B cell (primary cell): ENCODE measurements at regions not wholly inside any gene's neighbourhood (a gene's known extent, or its start where the extent isn't known, plus 50 kb on each side); places are given as distances from the start of the nearest gene placed in this dataset.

ENCODE experiments used
- ATAC-seq: fragments of 200-7000 bp; cut with Tn5 transposase; one replicate; pipeline ENCODE4 v1.10.0; 2021; ENCODE audit warnings: low read depth, mild to moderate bottlenecking, moderate number of reproducible peaks, moderate library complexity
- CTCF ChIA-PET: fragments of 350-600 bp; sonication (Branson Sonifier 250); formaldehyde crosslinking; loops from one replicate; lab custom pipeline; 2021; ENCODE audit warnings: antibody characterized with exemption, inconsistent platforms; lab: Charles Lee
- POLR2A ChIA-PET: fragments of 350-600 bp; sonication (Branson Sonifier 250); formaldehyde crosslinking; loops from one replicate; lab custom pipeline; 2021; ENCODE audit warnings: antibody characterized with exemption; lab: Charles Lee
- DNase-seq: peaks from one replicate; pipeline ENCODE4 v3.0.0; 2013
- H2AFZ ChIP-seq: 2 replicates; pipeline ENCODE4 v1.6.1; 2012; ENCODE audit warnings: mild to moderate bottlenecking, low read depth, low read length; ENCODE audit not compliant: insufficient read depth, poor library complexity, severe bottlenecking
- H3K27ac ChIP-seq, 2 donors: 1 replicate in 1 of 2; 2 replicates in 1 of 2; pipeline ENCODE4 v1.5.1; 2012 to 2013; ENCODE audit warnings: low read length in 2 of 2, mild to moderate bottlenecking in 2 of 2, moderate library complexity in 1 of 2
- H3K27me3 ChIP-seq, 4 experiments: fragments of 200-600 bp in 1 of 4; sonication (generic) in 1 of 4; replicated peaks in 1 of 4; 1 replicate in 2 of 4; 2 replicates in 2 of 4; pipeline versions ENCODE4 v1.6.1 to v1.7.0; 2013 to 2016; ENCODE audit warnings: low read length in 3 of 4, mild to moderate bottlenecking in 2 of 4, mixed read lengths in 1 of 4, moderate library complexity in 1 of 4; ENCODE audit not compliant: insufficient read depth in 4 of 4, control insufficient read depth in 3 of 4; ENCODE audit errors: control extremely low read depth in 1 of 4
- H3K36me3 ChIP-seq, 2 experiments: replicated peaks in 1 of 2; 1 replicate in 1 of 2; 2 replicates in 1 of 2; pipeline versions ENCODE4 v1.6.1 to v1.7.1; 2013; ENCODE audit warnings: low read length in 1 of 2; ENCODE audit not compliant: insufficient read depth in 2 of 2, control insufficient read depth in 1 of 2; ENCODE audit errors: control extremely low read depth in 1 of 2, extremely low read depth in 1 of 2
- H3K4me1 ChIP-seq, 2 donors: fragments of 200-600 bp in 1 of 2; sonication (generic) in 1 of 2; 1 replicate in 1 of 2; 2 replicates in 1 of 2; pipeline versions ENCODE4 v1.5.1 to v1.6.1; 2013 to 2017; ENCODE audit warnings: low read length in 2 of 2; ENCODE audit not compliant: control insufficient read depth in 2 of 2, insufficient read depth in 2 of 2
- H3K4me2 ChIP-seq: replicated peaks from 2 replicates; pipeline ENCODE3; 2012; ENCODE audit warnings: mild to moderate bottlenecking, low read depth, low read length; ENCODE audit not compliant: poor library complexity, severe bottlenecking
- H3K4me3 ChIP-seq, 5 experiments: fragments of 200-600 bp in 1 of 5; sonication (generic) in 1 of 5; 1 replicate in 3 of 5; 2 replicates in 2 of 5; pipeline versions ENCODE4 v1.5.1 to v1.7.0; 2011 to 2016; ENCODE audit warnings: low read length in 4 of 5, mild to moderate bottlenecking in 4 of 5, low read depth in 2 of 5, control low read depth in 1 of 5, moderate library complexity in 1 of 5; ENCODE audit not compliant: insufficient read depth in 1 of 5; ENCODE audit errors: control extremely low read depth in 1 of 5, extremely low read depth in 1 of 5
- H3K79me2 ChIP-seq: fragments of 200-600 bp; sonication (generic); one replicate; pipeline ENCODE4 v1.6.0; 2016; ENCODE audit warnings: low read length; ENCODE audit not compliant: control insufficient read depth, insufficient read depth
- H3K9ac ChIP-seq: fragments of 200-600 bp; sonication (generic); 2 replicates; pipeline ENCODE4 v1.6.1; 2017; ENCODE audit warnings: mild to moderate bottlenecking, low read length, moderate library complexity
- H3K9me3 ChIP-seq, 3 donors: one replicate each; pipeline versions ENCODE4 v1.6.1 to v1.7.1; 2013; ENCODE audit warnings: low read length in 2 of 3; ENCODE audit not compliant: control insufficient read depth in 2 of 3, insufficient read depth in 1 of 3; ENCODE audit errors: control extremely low read depth in 1 of 3
- H4K20me1 ChIP-seq: 2 replicates; pipeline ENCODE4 v1.6.0; 2012; ENCODE audit warnings: mild to moderate bottlenecking, low read length; ENCODE audit not compliant: insufficient read depth, control insufficient read depth, poor library complexity, severe bottlenecking
- H3K27ac Mint-ChIP-seq: one replicate; pipeline ENCODE4 v1.8.0; 2021; ENCODE audit warnings: mixed read lengths
- H3K27me3 Mint-ChIP-seq: one replicate; pipeline ENCODE4 v1.8.0; 2021; ENCODE audit warnings: mixed read lengths
- H3K4me1 Mint-ChIP-seq: one replicate; pipeline ENCODE4 v1.8.0; 2021; ENCODE audit warnings: mixed read lengths
- H3K4me3 Mint-ChIP-seq: one replicate; pipeline ENCODE4 v1.8.0; 2021; ENCODE audit warnings: mixed read lengths
- H3K9me3 Mint-ChIP-seq: one replicate; pipeline ENCODE4 v1.8.0; 2022; ENCODE audit warnings: mixed read lengths; ENCODE audit not compliant: insufficient read depth
- CTCF ChIP-seq: fragments of 200-600 bp; IDR thresholded peaks from one replicate; pipeline ENCODE4 v1.8.0; 2022; ENCODE audit warnings: antibody characterized with exemption, mild to moderate bottlenecking
- EZH2 ChIP-seq: IDR thresholded peaks from 2 replicates; pipeline ENCODE4 v1.6.1; 2012; ENCODE audit warnings: borderline replicate concordance, low read depth, mild to moderate bottlenecking, moderate library complexity, low read length; ENCODE audit not compliant: insufficient read depth, poor library complexity, severe bottlenecking
- WGBS: methylation state at CpG from one replicate; pipeline ENCODE4 v1.1.5; 2013; ENCODE audit warnings: missing lambda C conversion rate; ENCODE audit not compliant: insufficient coverage; 5-methylcytosine and 5-hydroxymethylcytosine counted together
- intact Hi-C: fragments of 100-400 bp; cut with micrococcal nuclease; formaldehyde crosslinking; loops from one replicate; pipeline ENCODE4 v1.10.0; 2022

- no peak overlapping the region for H3K4me3 Mint-ChIP-seq
- ChIA-PET POLR2A (no interaction called here), CTCF (no interaction called here)
- no peaks in the 10 kb centered on the region for H3K27me3 Mint-ChIP-seq
- ATAC-seq (no peak), DNase-seq (no peak)
- Histone ChIP-seq H3K27me3 (no peaks in the 10 kb centered on the region), H3K9ac (no peak overlapping the region), H3K27ac (no peak overlapping the region), H3K9me3 (no peaks in the 10 kb centered on the region), H3K36me3 (no peaks in the 10 kb centered on the region), H3K4me1 (no peaks in the 10 kb centered on the region), H3K79me2 (no peaks in the 10 kb centered on the region), H3K4me3 (no peak overlapping the region), H4K20me1 (no peaks in the 10 kb centered on the region), H2AFZ (no peak overlapping the region), H3K4me2 (no peak overlapping the region)
- WGBS: 93% methylated on average over 2 of the region's 9 CpGs
- H3K4me1 Mint-ChIP-seq: no peaks in the 10 kb centered on the region
- TF ChIP-seq CTCF: no peak
- no peak for TF ChIP-seq EZH2
- H3K9me3 Mint-ChIP-seq: no peaks in the 10 kb centered on the region
- intact Hi-C loops: no loop called here
- H3K27ac Mint-ChIP-seq: no peak overlapping the region
Measured at GRCh38 chr2:149745396-149746230, 158.0 kb upstream of the MMADHC start.

GRCh38 chr2:149744865-149745264, 157.3 kb upstream of the MMADHC start:
- H3K27me3 ChIP-seq: no peaks in the 10 kb centered on the region
- H3K9me3 ChIP-seq: no peaks in the 10 kb centered on the region
- Mint-ChIP-seq H3K4me1 (no peaks in the 10 kb centered on the region), H3K4me3 (no peak overlapping the region), H3K27ac (no peak overlapping the region), H3K27me3 (no peaks in the 10 kb centered on the region), H3K9me3 (no peaks in the 10 kb centered on the region)
- intact Hi-C loops: no loop called here
- 60% methylated on average over 2 of the region's 5 CpGs for WGBS
- H3K36me3 ChIP-seq: no peaks in the 10 kb centered on the region
- H3K4me3 ChIP-seq: no peak overlapping the region
- H4K20me1 ChIP-seq: no peaks in the 10 kb centered on the region
- no peak overlapping the region for H2AFZ ChIP-seq
- H3K9ac ChIP-seq: no peak overlapping the region
- DNase-seq: no peak
- ATAC-seq: no peak
- H3K79me2 ChIP-seq: no peaks in the 10 kb centered on the region
- POLR2A ChIA-PET: no interaction called here
- no peak overlapping the region for H3K27ac ChIP-seq
- no peak overlapping the region for H3K4me2 ChIP-seq
- no peaks in the 10 kb centered on the region for H3K4me1 ChIP-seq
- TF ChIP-seq CTCF (no peak), EZH2 (no peak)
- CTCF ChIA-PET: no interaction called here
